BLaER1 (cell line): ENCODE measurements at regions not wholly inside any gene's neighbourhood (a gene's known extent, or its start where the extent isn't known, plus 50 kb on each side); places are given as distances from the start of the nearest gene placed in this dataset.

Experiments
- H3K27ac ChIP-seq: shearing (Covaris generic); formaldehyde crosslinking; 2 replicates; pipeline ENCODE4 v1.8.1; 2022
- H3K27me3 ChIP-seq: shearing (Covaris generic); formaldehyde crosslinking; 2 replicates; pipeline ENCODE4 v1.8.1; 2022
- H3K36me3 ChIP-seq: shearing (Covaris generic); formaldehyde crosslinking; 2 replicates; pipeline ENCODE4 v1.8.1; 2022
- H3K4me1 ChIP-seq: shearing (Covaris generic); formaldehyde crosslinking; 2 replicates; pipeline ENCODE4 v1.8.1; 2022
- H3K4me2 ChIP-seq: shearing (Covaris generic); formaldehyde crosslinking; 2 replicates; pipeline ENCODE4 v1.8.1; 2022
- H3K4me3 ChIP-seq: shearing (Covaris generic); formaldehyde crosslinking; 2 replicates; pipeline ENCODE4 v1.8.1; 2022
- H3K9ac ChIP-seq: shearing (Covaris generic); formaldehyde crosslinking; 2 replicates; pipeline ENCODE4 v1.8.1; 2022
- H3K9me3 ChIP-seq: shearing (Covaris generic); formaldehyde crosslinking; 2 replicates; pipeline ENCODE4 v1.8.1; 2022
- H4K20me1 ChIP-seq: shearing (Covaris generic); formaldehyde crosslinking; 2 replicates; pipeline ENCODE4 v1.8.1; 2022
- Cebpa-rat ChIP-seq: shearing (Covaris generic); IDR thresholded peaks from 2 replicates; pipeline ENCODE4 v1.8.1; 2022

DNA sequence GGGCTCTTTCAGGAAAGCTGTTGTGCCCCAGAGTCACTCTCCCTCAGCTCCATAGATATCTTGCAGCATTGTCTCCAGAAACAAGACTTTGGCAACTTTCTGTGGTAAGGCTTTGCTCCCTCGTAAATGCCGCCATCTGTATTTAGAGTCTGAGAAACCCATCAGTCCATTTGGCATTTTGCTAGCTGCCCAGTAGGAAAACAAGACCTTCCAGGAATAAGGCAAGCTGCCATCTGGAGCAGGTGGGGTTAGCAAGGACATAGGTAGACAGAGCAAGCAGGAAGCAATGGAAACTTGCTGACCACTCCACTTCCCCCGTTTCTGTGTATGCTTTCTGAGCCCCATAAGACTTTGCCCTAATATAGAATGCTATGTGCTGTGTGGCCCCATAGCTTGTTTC lies 131.9 kb downstream of the SPATA19 start:
- no peak overlapping the region for H3K27ac ChIP-seq
- no peaks in the 10 kb centered on the region for H3K4me1 ChIP-seq
- H3K36me3 ChIP-seq = no peaks in the 10 kb centered on the region
- H4K20me1 ChIP-seq = no peaks in the 10 kb centered on the region
- H3K4me2 ChIP-seq = no peak overlapping the region
- no peak overlapping the region for H3K4me3 ChIP-seq
- H3K9ac ChIP-seq = no peak overlapping the region
- no peaks in the 10 kb centered on the region for H3K27me3 ChIP-seq
- H3K9me3 ChIP-seq = no peaks in the 10 kb centered on the region
- no peak for TF ChIP-seq Cebpa-rat

- no peak overlapping the region for H3K27ac ChIP-seq
- H3K36me3 ChIP-seq = no peaks in the 10 kb centered on the region
- no peaks in the 10 kb centered on the region for H3K27me3 ChIP-seq
- TF ChIP-seq Cebpa-rat = no peak
- no peaks in the 10 kb centered on the region for H3K9me3 ChIP-seq
- no peaks in the 10 kb centered on the region for H3K4me1 ChIP-seq
- H3K4me2 ChIP-seq = no peak overlapping the region
- H3K4me3 ChIP-seq = no peak overlapping the region
- no peak overlapping the region for H3K9ac ChIP-seq
- no peaks in the 10 kb centered on the region for H4K20me1 ChIP-seq
Observed at GRCh38 chr11:133712051-133712560, 133.2 kb downstream of the SPATA19 start.

GRCh38 chr11:133711545-133711944 lies 133.8 kb downstream of the SPATA19 start:
- Histone ChIP-seq H3K4me1 (no peaks in the 10 kb centered on the region), H3K9me3 (no peaks in the 10 kb centered on the region), H4K20me1 (no peaks in the 10 kb centered on the region), H3K9ac (no peak overlapping the region), H3K27ac (no peak overlapping the region), H3K4me3 (no peak overlapping the region), H3K27me3 (no peaks in the 10 kb centered on the region), H3K4me2 (no peak overlapping the region), H3K36me3 (no peaks in the 10 kb centered on the region)
- TF ChIP-seq Cebpa-rat = no peak

- Histone ChIP-seq H3K36me3 (no peaks in the 10 kb centered on the region), H3K27ac (no peak overlapping the region), H3K4me2 (no peak overlapping the region), H3K9me3 (no peaks in the 10 kb centered on the region), H3K9ac (no peak overlapping the region), H3K4me3 (no peak overlapping the region), H3K4me1 (peaks cover 5% of the 10 kb centered on the region), H4K20me1 (no peaks in the 10 kb centered on the region), H3K27me3 (no peaks in the 10 kb centered on the region)
- TF ChIP-seq Cebpa-rat = no peak
Observed at GRCh38 chr11:133710681-133711240, 134.6 kb downstream of the SPATA19 start.

DNA sequence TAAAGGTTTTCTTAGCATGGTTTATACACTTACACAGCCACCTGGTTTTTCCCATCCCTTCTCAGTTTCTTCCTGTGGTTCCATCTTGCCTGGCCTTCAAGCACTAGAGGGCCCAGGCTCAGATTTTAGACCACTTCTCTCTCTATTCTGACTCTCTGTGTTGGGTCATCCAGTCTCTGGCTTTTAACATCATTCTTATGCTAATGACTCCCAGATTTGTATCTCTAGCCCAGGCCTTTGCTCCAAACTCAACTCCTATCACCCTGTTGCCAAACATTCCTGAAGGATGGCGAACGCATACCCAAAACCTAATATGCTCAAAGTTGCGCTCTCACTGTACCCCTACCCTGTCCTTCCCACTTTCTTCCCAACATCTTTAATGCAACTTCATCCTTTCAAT lies 135.1 kb downstream of the SPATA19 start:
- H3K36me3 ChIP-seq = no peaks in the 10 kb centered on the region
- no peaks in the 10 kb centered on the region for H4K20me1 ChIP-seq
- H3K4me3 ChIP-seq = no peak overlapping the region
- no peak for TF ChIP-seq Cebpa-rat
- peaks cover 10% of the 10 kb centered on the region for H3K4me1 ChIP-seq
- H3K9ac ChIP-seq = no peak overlapping the region
- H3K27ac ChIP-seq = no peak overlapping the region
- H3K9me3 ChIP-seq = no peaks in the 10 kb centered on the region
- no peak overlapping the region for H3K4me2 ChIP-seq
- H3K27me3 ChIP-seq = no peaks in the 10 kb centered on the region

- Histone ChIP-seq H3K36me3 (no peaks in the 10 kb centered on the region), H3K4me3 (no peak overlapping the region), H3K27ac (no peak overlapping the region), H3K27me3 (no peaks in the 10 kb centered on the region), H3K4me1 (peaks cover 24% of the 10 kb centered on the region), H3K4me2 (no peak overlapping the region), H3K9ac (no peak overlapping the region), H3K9me3 (no peaks in the 10 kb centered on the region), H4K20me1 (no peaks in the 10 kb centered on the region)
- TF ChIP-seq Cebpa-rat = no peak
Observed at GRCh38 chr11:133708547-133709051, 136.7 kb downstream of the SPATA19 start.

DNA sequence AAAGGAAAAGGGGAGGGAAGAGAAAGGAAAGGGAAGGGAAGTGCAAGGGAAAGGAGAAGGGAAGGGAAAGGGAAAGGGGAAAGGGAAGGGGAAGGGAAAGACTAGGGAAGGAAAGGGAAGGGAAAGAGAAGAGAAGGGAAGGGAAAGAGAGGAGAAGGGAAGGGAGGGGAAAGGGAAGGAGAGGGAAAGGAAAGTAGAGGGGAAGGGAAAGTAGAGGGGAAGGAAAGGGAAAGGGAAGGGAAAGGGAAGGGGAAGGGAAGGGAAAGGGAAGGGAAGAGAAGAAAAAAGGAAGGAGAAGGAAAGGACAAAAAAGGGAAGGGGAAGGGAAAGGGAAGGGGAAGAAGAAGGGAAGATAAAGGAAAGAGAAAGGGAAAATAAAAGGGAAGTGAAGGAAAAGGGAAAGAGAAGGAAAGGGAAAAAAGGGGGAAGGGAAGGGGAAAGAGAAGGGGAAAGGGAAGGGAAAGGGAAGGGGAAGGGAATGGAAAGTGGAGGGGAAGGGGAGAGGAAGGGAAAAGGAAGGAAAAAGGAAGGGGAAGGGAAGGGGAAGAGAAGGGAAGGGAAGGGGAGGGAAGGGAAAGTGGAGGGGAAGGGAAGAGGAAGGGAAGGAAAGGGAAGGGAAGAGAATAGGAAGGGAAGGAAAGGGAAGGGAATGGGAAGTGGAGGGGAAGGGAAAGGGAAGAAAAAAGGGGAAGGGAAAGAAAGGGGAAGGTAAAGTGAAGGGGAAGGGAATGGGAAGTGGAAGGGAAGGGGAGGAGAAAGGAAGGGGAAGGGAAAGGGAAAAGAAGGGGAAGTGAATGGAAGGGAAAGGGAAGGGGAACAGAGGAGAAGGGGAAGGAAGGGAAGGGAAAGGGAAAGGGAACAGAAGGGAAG lies 138.2 kb downstream of the SPATA19 start:
- Histone ChIP-seq H3K27me3 (no peaks in the 10 kb centered on the region), H4K20me1 (no peaks in the 10 kb centered on the region), H3K9me3 (no peaks in the 10 kb centered on the region), H3K27ac (no peak overlapping the region), H3K4me3 (no peak overlapping the region), H3K4me2 (no peak overlapping the region), H3K4me1 (peaks cover 24% of the 10 kb centered on the region), H3K9ac (no peak overlapping the region), H3K36me3 (no peaks in the 10 kb centered on the region)
- no peak for TF ChIP-seq Cebpa-rat

- H3K9ac ChIP-seq = no peak overlapping the region
- no peak overlapping the region for H3K27ac ChIP-seq
- H3K27me3 ChIP-seq = no peaks in the 10 kb centered on the region
- H3K4me1 ChIP-seq = peaks cover 24% of the 10 kb centered on the region
- no peaks in the 10 kb centered on the region for H3K36me3 ChIP-seq
- H3K9me3 ChIP-seq = no peaks in the 10 kb centered on the region
- H3K4me2 ChIP-seq = peak overlapping the region; percentile 72
- H3K4me3 ChIP-seq = no peak overlapping the region
- H4K20me1 ChIP-seq = no peaks in the 10 kb centered on the region
- TF ChIP-seq Cebpa-rat = no peak
Observed at GRCh38 chr11:133705873-133706272, 139.4 kb downstream of the SPATA19 start.

DNA sequence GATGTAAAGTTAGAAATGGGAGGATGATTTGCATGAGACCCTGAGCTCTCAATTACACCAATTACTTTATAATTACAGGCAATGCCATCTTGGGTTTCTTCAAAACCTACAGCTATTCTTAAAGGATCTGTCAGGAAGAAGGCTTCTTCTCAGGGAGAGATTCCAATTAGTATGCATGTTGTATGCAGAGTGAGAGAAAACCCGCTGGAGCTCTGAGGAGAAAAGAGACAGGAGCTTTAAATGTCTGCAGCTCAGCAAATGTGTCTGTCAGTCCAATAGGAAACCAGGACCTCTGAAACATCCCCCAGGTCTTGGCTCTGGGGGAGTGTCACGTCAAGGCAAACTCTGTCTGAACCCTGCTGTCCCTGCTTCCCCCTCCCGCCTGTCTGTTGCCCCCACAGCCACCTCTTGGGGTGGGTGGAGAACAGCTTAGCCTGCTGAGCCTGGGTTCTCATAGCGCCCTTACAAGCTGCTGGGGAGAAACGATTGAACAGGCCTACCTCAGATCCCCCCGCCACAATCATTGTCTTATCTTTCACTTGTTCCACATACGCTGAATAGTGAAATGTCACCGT lies 140.2 kb downstream of the SPATA19 start:
- Histone ChIP-seq H3K9ac (no peak overlapping the region), H3K9me3 (no peaks in the 10 kb centered on the region), H3K27ac (no peak overlapping the region), H3K4me2 (peak overlapping the region; percentile 72), H3K27me3 (no peaks in the 10 kb centered on the region), H3K4me3 (no peak overlapping the region), H4K20me1 (no peaks in the 10 kb centered on the region), H3K4me1 (peaks cover 24% of the 10 kb centered on the region), H3K36me3 (no peaks in the 10 kb centered on the region)
- TF ChIP-seq Cebpa-rat = no peak

- no peaks in the 10 kb centered on the region for H4K20me1 ChIP-seq
- no peaks in the 10 kb centered on the region for H3K27me3 ChIP-seq
- no peak overlapping the region for H3K4me2 ChIP-seq
- H3K36me3 ChIP-seq = no peaks in the 10 kb centered on the region
- no peak overlapping the region for H3K9ac ChIP-seq
- TF ChIP-seq Cebpa-rat = no peak
- H3K4me1 ChIP-seq = peaks cover 2% of the 10 kb centered on the region
- H3K9me3 ChIP-seq = no peaks in the 10 kb centered on the region
- H3K27ac ChIP-seq = no peak overlapping the region
- H3K4me3 ChIP-seq = no peak overlapping the region
Observed at GRCh38 chr11:133699071-133699470, 146.2 kb downstream of the SPATA19 start.
